Right lobe of liver (tissue), 4 donors: ENCODE measurements at regions not wholly inside any gene's neighbourhood (a gene's known extent, or its start where the extent isn't known, plus 50 kb on each side); places are given as distances from the start of the nearest gene placed in this dataset.

Source experiments
- CTCF ChIP-seq, 4 donors: fragments of 200-600 bp in 3 of 4; fragments of 450-650 bp in 1 of 4; IDR thresholded peaks; one replicate each; pipeline versions ENCODE4 v1.5.1 to v1.8.0; 2016 to 2022; ENCODE audit warnings: antibody characterized with exemption in 4 of 4, mild to moderate bottlenecking in 2 of 4
- POLR2A ChIP-seq: fragments of 450-650 bp; IDR thresholded peaks from one replicate; pipeline ENCODE4 v1.6.1; 2017; ENCODE audit warnings: antibody characterized with exemption, mild to moderate bottlenecking
- donor health status: DM: no; HTN: no; CAD: no.
- donor health status: DM: no; HTN: no; CAD: no.
- donor health status: DM: no; HTN: yes; CAD: no.

GRCh38 chr1:29936031-29936544 lies 699.8 kb downstream of the PTPRU start:
- no peak for TF ChIP-seq CTCF (IDR thresholded peaks at IDR 0.05)
- no peak for TF ChIP-seq POLR2A
